Activated CD8-positive, alpha-beta memory T cell treated with anti-CD3 and anti-CD28 coated beads, Interleukin-2, amount 10 ng/mL, durations not matched to agents 7 days and 5 days (primary cell): ENCODE measurements at regions not wholly inside any gene's neighbourhood (a gene's known extent, or its start where the extent isn't known, plus 50 kb on each side); places are given as distances from the start of the nearest gene placed in this dataset.

Source experiments
- ATAC-seq: fragments of 150-1000 bp; cut with Tn5 transposase; one replicate; pipeline ENCODE4 v1.10.0; 2021; ENCODE audit warnings: moderate library complexity
- CTCF ChIA-PET: fragments of 350-600 bp; sonication (Branson Sonifier 250); formaldehyde crosslinking; loops from one replicate; lab custom pipeline; 2021; ENCODE audit warnings: antibody characterized with exemption; lab: Charles Lee
- DNase-seq: peaks from one replicate; pipeline ENCODE4 v3.0.0-alpha.2; 2020
- H3K27ac Mint-ChIP-seq: one replicate; pipeline ENCODE4 v1.8.0; 2021; ENCODE audit warnings: mild to moderate bottlenecking, mixed read lengths
- H3K27me3 Mint-ChIP-seq: one replicate; pipeline ENCODE4 v1.8.0; 2021; ENCODE audit warnings: mixed read lengths
- H3K36me3 Mint-ChIP-seq: one replicate; pipeline ENCODE4 v1.8.0; 2021; ENCODE audit warnings: mild to moderate bottlenecking, mixed read lengths
- H3K4me1 Mint-ChIP-seq: one replicate; pipeline ENCODE4 v1.8.0; 2021; ENCODE audit warnings: mixed read lengths
- H3K4me3 Mint-ChIP-seq: one replicate; pipeline ENCODE4 v1.8.0; 2021; ENCODE audit warnings: mild to moderate bottlenecking, moderate library complexity, mixed read lengths
- H3K9me3 Mint-ChIP-seq: one replicate; pipeline ENCODE4 v1.8.0; 2022; ENCODE audit warnings: low read depth, mixed read lengths

GRCh38 chr12:116352315-116352835, 74.9 kb upstream of the MED13L start:
- CTCF ChIA-PET, result interaction anchor here (1.1 kb wide), 1 partner anchor 22 kb away, joined by 3 read pairs; no protein-coding TSS in a partner anchor
- no peak for ATAC-seq
- DNase-seq, result no peak

GRCh38 chr12:116353958-116354357, 76.5 kb upstream of the MED13L start:
- no peaks in the 10 kb centered on the region for H3K9me3 Mint-ChIP-seq
- H3K27me3 Mint-ChIP-seq, result peaks cover 2% of the 10 kb centered on the region
- CTCF ChIA-PET, result interaction anchor here (0.8 kb wide), 1 partner anchor 26 kb away, joined by 3 read pairs; no protein-coding TSS in a partner anchor
- DNase-seq, result no peak
- H3K4me3 Mint-ChIP-seq, result no peak overlapping the region
- no peak for ATAC-seq
- no peak overlapping the region for H3K27ac Mint-ChIP-seq
- H3K36me3 Mint-ChIP-seq, result no peaks in the 10 kb centered on the region
- H3K4me1 Mint-ChIP-seq, result peaks cover 11% of the 10 kb centered on the region

More at GRCh38 chr12:116352315-116352835, 74.9 kb upstream of the MED13L start:
- Mint-ChIP-seq H3K27ac (no peak overlapping the region), H3K27me3 (no peaks in the 10 kb centered on the region), H3K9me3 (no peaks in the 10 kb centered on the region), H3K36me3 (no peaks in the 10 kb centered on the region), H3K4me1 (no peaks in the 10 kb centered on the region), H3K4me3 (no peak overlapping the region)

- no peak overlapping the region for H3K27ac Mint-ChIP-seq
These were observed 77.0 kb upstream of the MED13L start for GRCh38 chr12:116354534-116354933.

GRCh38 chr12:116354950-116355783, 77.7 kb upstream of the MED13L start:
- H3K36me3 Mint-ChIP-seq, result no peaks in the 10 kb centered on the region
- no peak for ATAC-seq

More at GRCh38 chr12:116354534-116354933, 77.0 kb upstream of the MED13L start:
- Mint-ChIP-seq H3K4me3 (no peak overlapping the region), H3K4me1 (peaks cover 17% of the 10 kb centered on the region), H3K36me3 (no peaks in the 10 kb centered on the region), H3K9me3 (no peaks in the 10 kb centered on the region), H3K27me3 (peaks cover 2% of the 10 kb centered on the region)
- DNase-seq (no peak), ATAC-seq (no peak)
- CTCF ChIA-PET, result interaction anchor here (0.8 kb wide), 1 partner anchor 27 kb away, joined by 3 read pairs; no protein-coding TSS in a partner anchor

GRCh38 chr12:116358536-116358892, 81.0 kb upstream of the MED13L start:
- ATAC-seq, result no peak
- Mint-ChIP-seq H3K9me3 (no peaks in the 10 kb centered on the region), H3K36me3 (no peaks in the 10 kb centered on the region), H3K4me3 (peak overlapping the region; percentile 69), H3K4me1 (peaks cover 30% of the 10 kb centered on the region), H3K27me3 (peaks cover 2% of the 10 kb centered on the region), H3K27ac (peak overlapping the region; percentile 81)
- CTCF ChIA-PET, result no interaction called here
- no peak for DNase-seq

More at GRCh38 chr12:116354950-116355783, 77.7 kb upstream of the MED13L start:
- Mint-ChIP-seq H3K9me3 (no peaks in the 10 kb centered on the region), H3K27me3 (peaks cover 2% of the 10 kb centered on the region), H3K4me1 (peaks cover 20% of the 10 kb centered on the region), H3K4me3 (no peak overlapping the region), H3K27ac (no peak overlapping the region)
- no peak for DNase-seq
- CTCF ChIA-PET, result interaction anchor here (0.8 kb wide), 1 partner anchor 27 kb away, joined by 3 read pairs; no protein-coding TSS in a partner anchor

DNA sequence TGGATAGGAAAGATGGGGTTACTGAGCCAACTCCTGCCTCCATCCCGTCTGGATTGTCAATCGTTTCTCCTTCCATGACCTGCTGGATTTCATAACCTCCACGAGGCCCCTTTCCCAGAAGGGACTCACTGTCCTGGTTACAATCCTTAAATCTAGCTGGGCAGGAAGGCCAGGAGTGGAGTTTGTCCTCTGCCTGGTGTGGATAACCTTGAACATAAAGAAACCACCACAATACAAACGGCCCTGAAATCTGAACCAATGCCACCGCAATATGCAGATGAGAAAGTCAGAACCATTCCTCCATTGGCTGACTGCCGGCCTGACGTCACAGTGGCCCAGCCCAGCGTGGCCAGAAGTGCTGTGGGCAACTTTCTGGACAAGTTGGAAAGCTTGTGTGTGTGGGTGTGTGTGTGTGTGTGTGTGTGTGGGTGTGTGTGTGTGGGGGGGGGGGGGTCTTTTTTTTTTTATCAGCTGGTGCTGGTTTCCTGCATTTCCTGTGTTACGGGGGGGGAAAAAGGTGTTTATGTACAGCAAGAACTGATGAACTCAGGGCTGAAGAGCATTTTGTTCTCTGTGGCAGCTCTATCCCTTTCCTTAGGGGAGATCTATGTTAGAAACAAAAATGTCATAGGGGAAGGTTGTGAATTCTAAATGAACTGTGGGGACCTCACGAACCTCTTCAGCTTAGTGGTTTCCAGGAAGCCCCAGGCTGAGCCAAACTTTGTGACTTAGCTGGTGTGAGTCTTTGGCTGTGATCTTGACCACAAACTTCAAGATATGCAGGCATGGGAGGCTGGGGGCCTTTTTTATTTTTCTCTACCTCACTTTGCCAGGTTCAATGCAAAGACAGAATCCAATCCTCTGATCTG, 81.6 kb upstream of the MED13L start:
- peak overlapping the region; percentile 69 for H3K4me3 Mint-ChIP-seq
- peaks cover 2% of the 10 kb centered on the region for H3K27me3 Mint-ChIP-seq
- peak; percentile 84 for DNase-seq
- peak overlapping the region; percentile 81 for H3K27ac Mint-ChIP-seq
- H3K4me1 Mint-ChIP-seq, result peaks cover 30% of the 10 kb centered on the region
- CTCF ChIA-PET, result no interaction called here
- ATAC-seq, result peak; percentile 96
- no peaks in the 10 kb centered on the region for H3K36me3 Mint-ChIP-seq
- no peaks in the 10 kb centered on the region for H3K9me3 Mint-ChIP-seq

DNA sequence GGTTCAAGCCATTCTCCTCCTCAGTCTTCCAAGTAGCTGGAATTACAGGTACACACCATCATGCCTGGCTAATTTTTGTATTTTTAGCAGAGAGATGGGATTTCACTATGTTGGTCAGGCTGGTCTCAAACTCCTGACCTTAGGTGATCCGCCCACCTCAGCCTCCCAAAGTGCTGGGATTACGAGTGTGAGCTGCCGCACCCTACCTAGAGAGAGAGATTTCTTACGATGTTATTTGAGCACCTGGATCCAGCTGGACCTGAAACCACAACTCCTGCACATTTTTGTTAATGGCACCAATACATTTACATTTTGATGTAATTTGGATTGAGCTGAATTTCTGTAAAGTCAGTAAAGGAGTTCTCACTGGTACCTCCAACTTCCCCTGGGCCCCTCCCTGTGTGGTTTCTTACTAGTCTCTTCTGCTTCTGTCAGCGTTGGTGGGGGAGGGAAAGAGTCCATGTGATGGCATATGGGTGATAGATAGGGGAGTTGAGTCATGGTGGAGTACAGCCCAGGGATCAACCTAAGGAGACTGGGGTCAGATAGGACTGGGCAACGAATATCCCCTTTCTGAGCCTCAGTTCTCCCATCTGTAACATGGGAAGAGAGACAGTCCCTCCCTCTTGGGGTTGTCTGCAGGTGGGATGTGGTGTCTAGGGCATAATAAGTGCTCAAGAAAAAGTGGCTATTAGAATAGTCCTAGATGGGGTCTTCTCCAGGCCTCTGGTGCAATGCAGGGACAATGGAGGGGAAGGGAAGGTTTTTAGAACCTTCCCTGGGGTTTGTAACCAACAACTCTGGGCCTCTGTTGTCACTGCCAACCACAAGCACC, 83.3 kb upstream of the MED13L start:
- CTCF ChIA-PET, result interaction anchor here (0.6 kb wide), 1 partner anchor 339 kb away, joined by 4 read pairs; no protein-coding TSS in a partner anchor
- Mint-ChIP-seq H3K27me3 (peaks cover 2% of the 10 kb centered on the region), H3K36me3 (no peaks in the 10 kb centered on the region), H3K9me3 (no peaks in the 10 kb centered on the region), H3K4me3 (no peak overlapping the region), H3K4me1 (peaks cover 33% of the 10 kb centered on the region), H3K27ac (peak overlapping the region; percentile 10)
- no peak for ATAC-seq
- peak; percentile 51 for DNase-seq

GRCh38 chr12:116361414-116362223, 84.1 kb upstream of the MED13L start:
- Mint-ChIP-seq H3K4me3 (no peak overlapping the region), H3K9me3 (no peaks in the 10 kb centered on the region), H3K27ac (no peak overlapping the region), H3K36me3 (no peaks in the 10 kb centered on the region), H3K27me3 (peaks cover 2% of the 10 kb centered on the region), H3K4me1 (peaks cover 33% of the 10 kb centered on the region)
- DNase-seq (no peak), ATAC-seq (no peak)
- CTCF ChIA-PET, result no interaction called here

GRCh38 chr12:116365114-116365513, 87.6 kb upstream of the MED13L start:
- ATAC-seq (no peak), DNase-seq (no peak)
- Mint-ChIP-seq H3K4me3 (no peak overlapping the region), H3K27me3 (no peaks in the 10 kb centered on the region), H3K9me3 (no peaks in the 10 kb centered on the region), H3K36me3 (no peaks in the 10 kb centered on the region), H3K27ac (no peak overlapping the region), H3K4me1 (peaks cover 13% of the 10 kb centered on the region)
- CTCF ChIA-PET, result no interaction called here

DNA sequence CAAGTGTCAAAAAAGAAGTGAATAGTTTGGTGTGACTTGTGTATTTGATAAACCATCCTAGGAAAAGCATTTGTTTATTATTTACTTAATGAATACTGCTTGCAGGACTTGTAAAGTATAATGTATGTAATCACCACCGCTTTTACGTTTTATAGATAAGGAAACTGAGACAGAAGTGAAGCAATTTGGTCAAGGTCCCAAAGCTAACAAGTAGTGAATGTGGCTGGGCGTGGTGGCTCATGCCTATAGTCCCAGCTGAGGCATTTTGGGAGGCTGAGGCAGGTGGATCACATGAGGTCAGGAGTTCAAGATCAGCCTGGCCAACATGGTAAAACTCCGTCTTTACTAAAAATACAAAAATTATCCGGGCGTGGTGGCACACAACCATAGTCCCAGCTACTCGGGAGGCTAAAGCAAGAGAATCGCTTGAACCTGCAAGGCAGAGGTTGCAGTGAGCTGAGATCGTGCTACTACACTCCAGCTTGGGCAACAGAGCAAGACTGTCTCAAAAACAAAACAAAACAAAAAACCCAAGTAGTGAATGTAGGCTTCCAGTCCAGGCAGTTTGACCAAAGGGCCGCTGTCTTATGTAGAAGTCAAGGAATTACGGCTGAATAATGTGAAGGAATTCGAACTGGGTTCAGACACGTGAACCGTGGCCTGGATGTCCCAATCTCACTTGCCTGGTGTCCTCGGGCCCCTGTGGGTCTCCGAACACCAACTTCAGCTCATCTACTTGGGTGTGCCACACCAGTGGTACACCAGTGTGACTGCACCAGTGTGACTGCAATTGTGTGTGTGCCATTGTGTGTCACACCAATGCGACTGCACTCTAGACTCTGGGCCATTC, 88.3 kb upstream of the MED13L start:
- no peak for ATAC-seq
- peaks cover 8% of the 10 kb centered on the region for H3K4me1 Mint-ChIP-seq

GRCh38 chr12:116366456-116366776, 88.9 kb upstream of the MED13L start:
- H3K27me3 Mint-ChIP-seq, result no peaks in the 10 kb centered on the region
- H3K4me3 Mint-ChIP-seq, result no peak overlapping the region
- no peaks in the 10 kb centered on the region for H3K9me3 Mint-ChIP-seq
- H3K36me3 Mint-ChIP-seq, result no peaks in the 10 kb centered on the region
- CTCF ChIA-PET, result interaction anchor here (1.2 kb wide), 1 partner anchor 9 kb away, joined by 3 read pairs; no protein-coding TSS in a partner anchor
- no peak overlapping the region for H3K27ac Mint-ChIP-seq
- ATAC-seq (no peak), DNase-seq (no peak)
- H3K4me1 Mint-ChIP-seq, result peaks cover 3% of the 10 kb centered on the region

More for the DNA sequence above, 88.3 kb upstream of the MED13L start:
- H3K27me3 Mint-ChIP-seq, result no peaks in the 10 kb centered on the region
- H3K27ac Mint-ChIP-seq, result no peak overlapping the region
- H3K9me3 Mint-ChIP-seq, result no peaks in the 10 kb centered on the region
- H3K36me3 Mint-ChIP-seq, result no peaks in the 10 kb centered on the region
- DNase-seq, result no peak
- H3K4me3 Mint-ChIP-seq, result no peak overlapping the region
- CTCF ChIA-PET, result no interaction called here
